ENCODE measurements at regions not wholly inside any gene's neighbourhood (a gene's known extent, or its start where the extent isn't known, plus 50 kb on each side); places are given as distances from the start of the nearest gene placed in this dataset.

GRCh38 chr2:136314240-136314639, 196.3 kb upstream of the CXCR4 start:
- TF ChIP-seq GATA2 (IDR thresholded peaks at IDR 0.05; ENCODE audit: low read depth, low read length) (no peak), GATA3 (IDR thresholded peaks at IDR 0.05; ENCODE audit: low read depth, low read length) (no peak)

- TF ChIP-seq GATA3 (IDR thresholded peaks at IDR 0.05; ENCODE audit: low read depth, low read length): no peak
- TF ChIP-seq GATA2 (IDR thresholded peaks at IDR 0.05; ENCODE audit: low read depth, low read length): no peak
Observed at GRCh38 chr2:136310797-136311603, 193.1 kb upstream of the CXCR4 start.

- TF ChIP-seq GATA2 (IDR thresholded peaks at IDR 0.05; ENCODE audit: low read depth, low read length) (no peak), GATA3 (IDR thresholded peaks at IDR 0.05; ENCODE audit: low read depth, low read length) (no peak)
Observed at GRCh38 chr2:136310005-136310495, 192.1 kb upstream of the CXCR4 start.

GRCh38 chr2:136308611-136309010, 190.7 kb upstream of the CXCR4 start:
- no peak for TF ChIP-seq GATA3 (IDR thresholded peaks at IDR 0.05; ENCODE audit: low read depth, low read length)

GRCh38 chr2:136306836-136307235, 188.9 kb upstream of the CXCR4 start:
- no peak for TF ChIP-seq GATA2 (IDR thresholded peaks at IDR 0.05; ENCODE audit: low read depth, low read length)
- no peak for TF ChIP-seq GATA3 (IDR thresholded peaks at IDR 0.05; ENCODE audit: low read depth, low read length)

- TF ChIP-seq GATA2 (IDR thresholded peaks at IDR 0.05; ENCODE audit: low read depth, low read length) (no peak), GATA3 (IDR thresholded peaks at IDR 0.05; ENCODE audit: low read depth, low read length) (no peak)
Observed at GRCh38 chr2:136305517-136306192, 187.7 kb upstream of the CXCR4 start.

- TF ChIP-seq GATA3 (IDR thresholded peaks at IDR 0.05; ENCODE audit: low read depth, low read length) (no peak), GATA2 (IDR thresholded peaks at IDR 0.05; ENCODE audit: low read depth, low read length) (no peak)
Observed at GRCh38 chr2:136301006-136301405, 183.1 kb upstream of the CXCR4 start.

- no peak for TF ChIP-seq GATA2 (IDR thresholded peaks at IDR 0.05; ENCODE audit: low read depth, low read length)
- TF ChIP-seq GATA3 (IDR thresholded peaks at IDR 0.05; ENCODE audit: low read depth, low read length): no peak
Observed at GRCh38 chr2:136298631-136299030, 180.7 kb upstream of the CXCR4 start.

GRCh38 chr2:136297994-136298393, 180.0 kb upstream of the CXCR4 start:
- TF ChIP-seq GATA3 (IDR thresholded peaks at IDR 0.05; ENCODE audit: low read depth, low read length) (no peak), GATA2 (IDR thresholded peaks at IDR 0.05; ENCODE audit: low read depth, low read length) (no peak)

- TF ChIP-seq GATA3 (IDR thresholded peaks at IDR 0.05; ENCODE audit: low read depth, low read length) (no peak), GATA2 (IDR thresholded peaks at IDR 0.05; ENCODE audit: low read depth, low read length) (no peak)
Observed at GRCh38 chr2:136297312-136297711, 179.4 kb upstream of the CXCR4 start.

GRCh38 chr2:136295168-136295567, 177.2 kb upstream of the CXCR4 start:
- TF ChIP-seq GATA2 (IDR thresholded peaks at IDR 0.05; ENCODE audit: low read depth, low read length) (no peak), GATA3 (IDR thresholded peaks at IDR 0.05; ENCODE audit: low read depth, low read length) (no peak)

- no peak for TF ChIP-seq GATA3 (IDR thresholded peaks at IDR 0.05; ENCODE audit: low read depth, low read length)
- no peak for TF ChIP-seq GATA2 (IDR thresholded peaks at IDR 0.05; ENCODE audit: low read depth, low read length)
Observed at GRCh38 chr2:136291871-136292270, 173.9 kb upstream of the CXCR4 start.

GRCh38 chr2:136290326-136290725, 172.4 kb upstream of the CXCR4 start:
- TF ChIP-seq GATA3 (IDR thresholded peaks at IDR 0.05; ENCODE audit: low read depth, low read length): no peak
- TF ChIP-seq GATA2 (IDR thresholded peaks at IDR 0.05; ENCODE audit: low read depth, low read length): no peak

GRCh38 chr2:136288249-136288648, 170.3 kb upstream of the CXCR4 start:
- TF ChIP-seq GATA3 (IDR thresholded peaks at IDR 0.05; ENCODE audit: low read depth, low read length) (no peak), GATA2 (IDR thresholded peaks at IDR 0.05; ENCODE audit: low read depth, low read length) (no peak)

GRCh38 chr2:136286423-136286822, 168.5 kb upstream of the CXCR4 start:
- TF ChIP-seq GATA2 (IDR thresholded peaks at IDR 0.05; ENCODE audit: low read depth, low read length) (no peak), GATA3 (IDR thresholded peaks at IDR 0.05; ENCODE audit: low read depth, low read length) (no peak)

All from SH-SY5Y (cell line).